CD14-positive monocyte (primary cell): ENCODE measurements at regions not wholly inside any gene's neighbourhood (a gene's known extent, or its start where the extent isn't known, plus 50 kb on each side); places are given as distances from the start of the nearest gene placed in this dataset.

ENCODE experiments used
- DNase-seq, 3 donors: peaks; one replicate each; pipeline ENCODE4 v3.0.0-alpha.2; 2011 to 2022
- H2AFZ ChIP-seq: 2 replicates; pipeline ENCODE4 v1.6.0; 2012; ENCODE audit warnings: mild to moderate bottlenecking, low read depth, low read length, inconsistent platforms; ENCODE audit not compliant: insufficient read depth, poor library complexity, severe bottlenecking
- H3K27ac ChIP-seq, 2 donors: 1 replicate in 1 of 2; 2 replicates in 1 of 2; pipeline ENCODE4 v1.5.1; 2012 to 2013; ENCODE audit warnings: low read length in 2 of 2, control low read depth in 1 of 2, inconsistent platforms in 1 of 2, low read depth in 1 of 2, mild to moderate bottlenecking in 1 of 2
- H3K27me3 ChIP-seq, 2 donors: one replicate each; pipeline versions ENCODE4 v1.6.0 to v1.6.1; 2011 to 2013; ENCODE audit warnings: low read length in 2 of 2; ENCODE audit not compliant: control insufficient read depth in 2 of 2, insufficient read depth in 2 of 2
- H3K36me3 ChIP-seq, 2 donors: replicated peaks in 1 of 2; 1 replicate in 1 of 2; 2 replicates in 1 of 2; pipeline versions ENCODE4 v1.5.1 to v1.6.1; 2012 to 2013; ENCODE audit warnings: low read length in 2 of 2, control low read depth in 1 of 2, inconsistent platforms in 1 of 2, mild to moderate bottlenecking in 1 of 2; ENCODE audit not compliant: insufficient read depth in 2 of 2, control insufficient read depth in 1 of 2
- H3K4me1 ChIP-seq, 2 donors: 1 replicate in 1 of 2; 2 replicates in 1 of 2; pipeline versions ENCODE4 v1.5.1 to v1.6.1; 2012 to 2013; ENCODE audit warnings: low read length in 2 of 2, control low read depth in 1 of 2, inconsistent platforms in 1 of 2, mild to moderate bottlenecking in 1 of 2, moderate library complexity in 1 of 2; ENCODE audit not compliant: insufficient read depth in 2 of 2, control insufficient read depth in 1 of 2
- H3K4me2 ChIP-seq: replicated peaks from 2 replicates; pipeline ENCODE3; 2012; ENCODE audit warnings: low read length, moderate library complexity, mild to moderate bottlenecking; ENCODE audit not compliant: poor library complexity, severe bottlenecking; ENCODE audit errors: extremely low read depth
- H3K4me3 ChIP-seq, 3 experiments: fragments of 200-600 bp in 1 of 3; sonication (generic) in 1 of 3; replicated peaks in 1 of 3; 1 replicate in 2 of 3; 2 replicates in 1 of 3; pipeline ENCODE4 v1.5.1; 2011 to 2013; ENCODE audit warnings: low read length in 3 of 3, mild to moderate bottlenecking in 3 of 3, control low read depth in 2 of 3, low read depth in 2 of 3, inconsistent platforms in 1 of 3, moderate library complexity in 1 of 3
- H3K79me2 ChIP-seq: 2 replicates; pipeline ENCODE4 v1.6.0; 2012; ENCODE audit warnings: mild to moderate bottlenecking, control low read depth, inconsistent platforms, low read length, moderate library complexity; ENCODE audit not compliant: insufficient read depth
- H3K9ac ChIP-seq: 2 replicates; pipeline ENCODE4 v1.6.0; 2017; ENCODE audit warnings: low read length, mild to moderate bottlenecking; ENCODE audit not compliant: insufficient read depth, poor library complexity, severe bottlenecking
- H3K9me3 ChIP-seq, 2 donors: replicated peaks in 1 of 2; 1 replicate in 1 of 2; 2 replicates in 1 of 2; pipeline versions ENCODE4 v1.5.1 to v1.6.1; 2012 to 2013; ENCODE audit warnings: low read length in 2 of 2, control low read depth in 1 of 2; ENCODE audit not compliant: control insufficient read depth in 1 of 2, insufficient read depth in 1 of 2
- H4K20me1 ChIP-seq: 2 replicates; pipeline ENCODE4 v1.6.0; 2012; ENCODE audit warnings: mild to moderate bottlenecking, low read length, control low read depth, moderate library complexity; ENCODE audit not compliant: insufficient read depth
- H3K27ac Mint-ChIP-seq, 7 donors: one replicate each; pipeline ENCODE4 v1.8.0; 2020; ENCODE audit warnings: mild to moderate bottlenecking in 7 of 7, mixed read lengths in 7 of 7, moderate library complexity in 6 of 7, inconsistent platforms in 2 of 7
- H3K27me3 Mint-ChIP-seq, 3 donors: one replicate each; pipeline ENCODE4 v1.8.0; 2021 to 2022; ENCODE audit warnings: low read depth in 3 of 3, mild to moderate bottlenecking in 3 of 3, mixed read lengths in 3 of 3, moderate library complexity in 3 of 3, inconsistent platforms in 1 of 3
- H3K36me3 Mint-ChIP-seq, 2 donors: one replicate each; pipeline ENCODE4 v1.8.0; 2020; ENCODE audit warnings: mixed read lengths in 2 of 2, inconsistent platforms in 1 of 2, mild to moderate bottlenecking in 1 of 2
- H3K4me1 Mint-ChIP-seq: one replicate; pipeline ENCODE4 v1.8.0; 2020; ENCODE audit warnings: mild to moderate bottlenecking, mixed read lengths
- H3K4me3 Mint-ChIP-seq, 2 donors: one replicate each; pipeline ENCODE4 v1.8.0; 2020; ENCODE audit warnings: mild to moderate bottlenecking in 2 of 2, mixed read lengths in 2 of 2, moderate library complexity in 1 of 2
- H3K9me3 Mint-ChIP-seq, 7 donors: one replicate each; pipeline ENCODE4 v1.8.0; 2020 to 2022; ENCODE audit warnings: mixed read lengths in 7 of 7, mild to moderate bottlenecking in 6 of 7, moderate library complexity in 6 of 7, inconsistent platforms in 2 of 7
- WGBS: methylation state at CpG from one replicate; pipeline ENCODE4 v1.1.5; 2013; ENCODE audit warnings: missing lambda C conversion rate; ENCODE audit not compliant: insufficient coverage; 5-methylcytosine and 5-hydroxymethylcytosine counted together
- intact Hi-C, 2 donors: fragments of 100-400 bp; cut with micrococcal nuclease; formaldehyde crosslinking; loops; one replicate each; pipeline versions ENCODE4 v1.15.0 to v1.15.1; 2023
- TF ChIP-seq, protein P1 (sequence below): fragments of 200-600 bp; IDR thresholded peaks from one replicate; pipeline ENCODE4 v1.8.0; 2022; ENCODE audit warnings: antibody characterized with exemption, mild to moderate bottlenecking

GRCh38 chr5:5581080-5581479, 158.6 kb downstream of the ICE1 start:
- Histone ChIP-seq H3K4me3 (no peak overlapping the region), H3K79me2 (no peaks in the 10 kb centered on the region), H3K27me3 (no peaks in the 10 kb centered on the region), H3K27ac (no peak overlapping the region), H3K9me3 (peaks cover 0 to 3% of the 10 kb centered on the region in 2 donors), H3K36me3 (no peaks in the 10 kb centered on the region), H4K20me1 (no peaks in the 10 kb centered on the region), H3K4me1 (no peaks in the 10 kb centered on the region), H2AFZ (no peak overlapping the region), H3K4me2 (no peak overlapping the region), H3K9ac (no peak overlapping the region)
- no peak for DNase-seq
- 86% methylated on average over 1 of the region's 3 CpGs for WGBS
- H3K27me3 Mint-ChIP-seq: peaks cover 0 to 2% (median 1%) of the 10 kb centered on the region in 3 donors
- no peak overlapping the region for H3K27ac Mint-ChIP-seq
- intact Hi-C loops: no loop called here
- no peaks in the 10 kb centered on the region for H3K36me3 Mint-ChIP-seq
- TF ChIP-seq, protein P1, sequence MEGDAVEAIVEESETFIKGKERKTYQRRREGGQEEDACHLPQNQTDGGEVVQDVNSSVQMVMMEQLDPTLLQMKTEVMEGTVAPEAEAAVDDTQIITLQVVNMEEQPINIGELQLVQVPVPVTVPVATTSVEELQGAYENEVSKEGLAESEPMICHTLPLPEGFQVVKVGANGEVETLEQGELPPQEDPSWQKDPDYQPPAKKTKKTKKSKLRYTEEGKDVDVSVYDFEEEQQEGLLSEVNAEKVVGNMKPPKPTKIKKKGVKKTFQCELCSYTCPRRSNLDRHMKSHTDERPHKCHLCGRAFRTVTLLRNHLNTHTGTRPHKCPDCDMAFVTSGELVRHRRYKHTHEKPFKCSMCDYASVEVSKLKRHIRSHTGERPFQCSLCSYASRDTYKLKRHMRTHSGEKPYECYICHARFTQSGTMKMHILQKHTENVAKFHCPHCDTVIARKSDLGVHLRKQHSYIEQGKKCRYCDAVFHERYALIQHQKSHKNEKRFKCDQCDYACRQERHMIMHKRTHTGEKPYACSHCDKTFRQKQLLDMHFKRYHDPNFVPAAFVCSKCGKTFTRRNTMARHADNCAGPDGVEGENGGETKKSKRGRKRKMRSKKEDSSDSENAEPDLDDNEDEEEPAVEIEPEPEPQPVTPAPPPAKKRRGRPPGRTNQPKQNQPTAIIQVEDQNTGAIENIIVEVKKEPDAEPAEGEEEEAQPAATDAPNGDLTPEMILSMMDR: no peak
- peaks cover 0 to 10% (median 2%) of the 10 kb centered on the region in 7 donors for H3K9me3 Mint-ChIP-seq
- no peak overlapping the region for H3K4me3 Mint-ChIP-seq
- H3K4me1 Mint-ChIP-seq: no peaks in the 10 kb centered on the region

DNA sequence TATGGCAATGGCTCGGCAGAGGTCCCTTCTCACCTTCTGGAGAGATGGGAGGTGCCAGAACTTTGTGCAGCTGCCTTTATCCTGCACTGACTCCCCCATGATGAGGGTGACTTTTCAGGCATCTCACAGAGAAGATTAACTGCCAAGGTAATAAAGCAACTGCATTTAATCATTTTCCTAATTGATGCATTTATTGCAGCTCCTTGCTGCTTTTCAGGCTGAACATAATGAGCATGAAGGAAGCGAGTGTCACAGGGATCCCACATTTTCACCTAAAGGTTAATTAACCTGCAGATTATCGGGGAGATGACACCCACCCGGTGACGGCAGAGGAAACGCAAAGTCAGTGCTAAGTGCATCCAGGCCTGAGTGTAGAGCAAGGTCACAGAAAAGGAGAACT, 154.3 kb downstream of the ICE1 start:
- Mint-ChIP-seq H3K9me3 (peaks cover 0 to 8% (median 2%) of the 10 kb centered on the region in 7 donors), H3K27ac (no peak overlapping the region), H3K36me3 (no peaks in the 10 kb centered on the region), H3K27me3 (peaks cover 0 to 2% (median 1%) of the 10 kb centered on the region in 3 donors), H3K4me3 (no peak overlapping the region), H3K4me1 (no peaks in the 10 kb centered on the region)
- Histone ChIP-seq H2AFZ (no peak overlapping the region), H3K4me3 (no peak overlapping the region), H3K27me3 (no peaks in the 10 kb centered on the region), H3K79me2 (no peaks in the 10 kb centered on the region), H3K9ac (no peak overlapping the region), H3K27ac (no peak overlapping the region), H3K4me1 (no peaks in the 10 kb centered on the region), H3K36me3 (no peaks in the 10 kb centered on the region), H3K9me3 (no peaks in the 10 kb centered on the region), H4K20me1 (no peaks in the 10 kb centered on the region), H3K4me2 (no peak overlapping the region)
- no peak for DNase-seq
- intact Hi-C loops: no loop called here
- 82% methylated on average over 5 of the region's 6 CpGs for WGBS
- TF ChIP-seq, protein P1: no peak
